ENCODE measurements at regions not wholly inside any gene's neighbourhood (a gene's known extent, or its start where the extent isn't known, plus 50 kb on each side); places are given as distances from the start of the nearest gene placed in this dataset.
A peak's percentile ranks its signal among the peaks of the same experiment; 100 is the strongest.

GRCh38 chr6:90435207-90435899, 138.7 kb upstream of the BACH2 start:
- no peak for DNase-seq (ENCODE audit: low spot score)

DNA sequence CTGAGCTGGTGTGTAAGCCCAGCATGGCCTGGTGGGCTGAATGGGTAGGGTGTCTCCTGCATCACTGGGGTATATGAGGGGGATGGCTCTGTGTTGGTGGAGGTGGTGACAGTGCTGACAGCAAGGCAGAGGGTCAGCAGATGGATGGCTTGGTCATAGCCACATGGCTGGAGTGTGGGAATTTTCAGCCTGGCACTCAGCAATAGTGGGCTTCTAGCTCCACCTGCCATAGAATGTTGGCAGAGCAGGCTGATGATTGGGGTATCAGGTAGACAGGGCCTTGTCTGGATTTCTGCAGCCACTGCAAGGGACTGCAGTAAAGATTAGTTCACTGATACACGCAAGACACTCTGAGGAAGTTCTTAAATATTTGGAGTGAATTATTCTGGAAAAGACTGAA, 137.5 kb upstream of the BACH2 start:
- no peak for DNase-seq (ENCODE audit: low spot score)

DNA sequence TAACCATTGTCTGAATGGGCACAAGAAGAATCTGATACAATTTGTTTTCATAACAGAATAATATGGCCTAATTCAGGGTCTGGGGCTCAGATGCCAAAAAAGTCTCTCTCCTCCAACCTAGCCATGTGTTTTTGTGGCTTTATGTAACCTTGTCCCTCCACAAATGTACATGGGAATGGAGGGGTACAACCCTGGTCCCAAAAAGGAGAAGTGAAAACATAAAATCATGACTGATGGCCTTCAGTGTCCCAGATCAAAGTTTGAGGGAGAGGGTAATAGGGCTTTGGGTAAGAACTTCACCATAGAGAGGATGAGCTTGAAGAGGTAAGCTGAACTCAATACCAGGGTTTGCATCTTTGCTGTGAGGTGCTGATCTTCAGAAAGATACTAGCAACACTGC, 136.3 kb upstream of the BACH2 start:
- no peak for DNase-seq (ENCODE audit: low spot score)

- DNase-seq (ENCODE audit: low spot score): no peak
Measured at GRCh38 chr6:90432041-90432775, 135.6 kb upstream of the BACH2 start.

- DNase-seq (ENCODE audit: low spot score): no peak
Measured at GRCh38 chr6:90431576-90431975, 134.9 kb upstream of the BACH2 start.

DNA sequence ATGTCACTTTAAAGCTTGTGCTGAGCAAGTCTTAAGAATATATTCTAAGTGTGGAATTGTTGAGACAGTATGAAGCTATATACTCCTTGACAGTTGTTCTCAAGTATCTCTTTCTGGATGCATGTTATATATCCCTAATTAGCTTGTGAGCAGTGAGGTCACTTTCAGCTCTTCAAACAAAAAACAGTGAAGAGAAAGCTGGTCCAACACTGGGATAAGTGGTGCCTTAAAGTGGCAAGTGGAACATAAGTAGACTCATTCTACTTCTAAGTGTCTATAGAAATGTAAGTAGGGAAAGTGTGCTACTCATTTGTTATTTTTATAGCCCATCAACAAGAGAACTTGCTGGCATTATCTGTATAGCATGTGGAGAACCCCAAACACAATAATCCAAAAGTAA, 133.1 kb upstream of the BACH2 start:
- DNase-seq (ENCODE audit: low spot score): no peak

DNA sequence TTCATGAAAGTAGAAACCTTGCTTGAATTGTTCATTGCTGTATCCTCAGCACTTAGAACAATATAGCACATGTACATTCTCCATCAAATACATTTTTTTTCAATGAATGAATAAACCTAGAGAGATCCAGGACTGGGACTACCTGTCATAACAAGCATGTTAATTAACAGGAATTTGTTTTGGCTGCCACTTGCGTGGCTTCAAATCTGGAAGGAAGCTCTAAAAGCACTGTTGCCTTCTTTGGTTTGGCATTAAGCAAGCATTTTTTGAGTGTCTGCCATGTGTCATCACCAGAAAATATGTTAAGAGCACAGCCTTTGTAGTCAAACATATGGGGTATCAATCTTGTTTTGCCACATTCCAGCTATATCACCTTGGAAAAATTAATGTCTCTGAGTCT, 131.9 kb upstream of the BACH2 start:
- DNase-seq (ENCODE audit: low spot score): no peak

GRCh38 chr6:90425161-90425641, 128.6 kb upstream of the BACH2 start:
- no peak for DNase-seq (ENCODE audit: low spot score)

GRCh38 chr6:90424580-90424979, 127.9 kb upstream of the BACH2 start:
- no peak for DNase-seq (ENCODE audit: low spot score)

DNA sequence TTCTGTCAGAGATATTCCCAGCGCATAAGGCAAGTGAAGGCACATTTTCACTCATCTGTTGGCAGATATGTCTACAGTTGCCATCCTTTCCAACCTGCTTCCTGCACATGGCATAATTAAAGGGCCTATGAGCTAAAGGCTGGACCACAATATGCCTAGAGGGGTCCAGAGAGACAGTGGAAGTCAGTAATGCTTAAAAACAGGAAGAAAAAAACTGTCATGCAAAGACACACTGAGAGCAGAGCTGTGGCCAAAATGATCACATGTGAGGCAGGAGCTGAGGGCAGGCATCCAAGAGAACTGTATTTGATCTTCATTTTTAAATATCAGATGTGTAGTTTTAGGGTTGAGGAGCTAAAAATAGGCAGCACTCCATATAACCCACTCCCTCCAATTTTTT, 125.0 kb upstream of the BACH2 start:
- DNase-seq (ENCODE audit: low spot score): no peak

DNA sequence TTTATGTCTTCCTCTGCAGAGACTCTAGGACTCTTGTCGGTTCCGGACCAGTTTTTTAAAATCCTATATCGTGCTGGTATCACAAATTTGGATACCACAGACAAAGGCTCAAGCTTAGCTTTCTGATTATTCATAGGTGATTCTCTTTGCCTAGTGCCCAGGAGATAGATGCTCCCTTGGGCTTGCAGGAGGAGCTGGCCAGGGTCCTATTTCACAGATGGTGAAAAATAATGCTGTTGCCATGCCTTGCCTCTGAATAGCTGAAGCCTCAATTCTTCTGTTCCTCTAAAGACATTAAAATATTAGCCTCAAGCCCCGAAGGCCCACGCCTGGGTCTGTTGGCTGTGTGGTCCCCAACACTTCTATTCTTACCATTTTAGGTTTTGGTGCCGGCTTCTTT, 123.9 kb upstream of the BACH2 start:
- DNase-seq (ENCODE audit: low spot score): no peak

GRCh38 chr6:90417385-90417784, 120.7 kb upstream of the BACH2 start:
- DNase-seq (ENCODE audit: low spot score): no peak

GRCh38 chr6:90416322-90416721, 119.7 kb upstream of the BACH2 start:
- DNase-seq (ENCODE audit: low spot score): no peak

DNA sequence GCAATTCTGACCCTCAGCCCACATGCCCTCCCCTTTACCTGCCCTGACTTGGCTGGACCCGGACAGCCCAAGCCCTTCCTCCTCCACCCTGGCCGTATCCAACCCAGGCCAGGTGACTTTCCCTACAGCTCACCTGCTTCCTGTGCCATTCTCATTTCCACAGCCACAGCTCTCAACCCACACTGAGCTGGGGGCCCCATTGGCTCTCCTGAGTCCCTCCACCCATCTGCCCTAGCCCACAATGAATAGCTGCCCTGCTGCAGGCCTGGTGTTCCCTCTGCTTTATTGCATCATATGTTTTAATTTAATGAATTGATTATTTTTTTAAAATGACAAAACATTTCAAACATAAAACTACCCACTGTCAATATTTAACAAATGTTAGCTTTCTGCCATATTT, 118.5 kb upstream of the BACH2 start:
- no peak for DNase-seq (ENCODE audit: low spot score)

DNA sequence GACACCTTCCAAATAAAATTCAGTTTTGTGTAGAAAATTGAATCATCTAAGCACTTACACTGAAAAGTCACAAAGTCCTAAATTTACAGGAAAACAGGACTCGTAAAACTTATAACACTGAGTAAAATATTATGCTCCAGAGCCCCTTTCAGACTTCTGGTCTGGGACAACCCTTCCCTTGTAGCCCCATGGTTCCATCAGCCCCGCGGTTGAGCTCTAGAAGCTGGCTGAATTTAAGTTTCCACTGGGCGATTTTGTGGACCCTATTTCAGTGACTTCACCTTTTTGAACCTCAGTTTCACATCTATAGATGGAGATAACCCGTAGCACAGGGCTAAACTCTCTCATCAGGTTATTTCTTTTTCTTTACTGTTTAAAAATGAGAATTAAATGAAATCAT, 117.7 kb upstream of the BACH2 start:
- DNase-seq (ENCODE audit: low spot score): no peak

DNA sequence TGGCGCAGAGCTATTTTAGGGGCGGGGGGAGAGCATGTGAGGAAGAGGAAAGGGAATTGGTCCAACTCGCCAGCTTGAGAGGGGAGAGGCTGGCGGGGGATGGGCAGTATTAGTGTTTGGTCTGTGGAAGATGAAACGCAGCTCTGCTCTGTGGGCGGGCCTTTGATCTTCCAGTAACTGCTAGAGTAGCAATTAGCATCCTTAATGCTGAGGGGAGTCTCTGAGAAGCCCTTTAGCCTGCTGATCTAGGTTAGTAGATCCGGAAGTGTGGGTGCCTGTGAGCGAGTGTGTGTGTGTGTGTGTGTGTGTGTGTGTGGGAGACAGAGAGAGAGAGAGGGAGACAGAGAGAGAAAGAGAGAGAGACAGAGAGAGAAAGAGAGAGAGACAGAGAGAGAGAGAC, 117.2 kb upstream of the BACH2 start:
- peak; percentile 18 for DNase-seq (ENCODE audit: low spot score)

- no peak for DNase-seq (ENCODE audit: low spot score)
Measured at GRCh38 chr6:90413396-90413795, 116.8 kb upstream of the BACH2 start.

DNA sequence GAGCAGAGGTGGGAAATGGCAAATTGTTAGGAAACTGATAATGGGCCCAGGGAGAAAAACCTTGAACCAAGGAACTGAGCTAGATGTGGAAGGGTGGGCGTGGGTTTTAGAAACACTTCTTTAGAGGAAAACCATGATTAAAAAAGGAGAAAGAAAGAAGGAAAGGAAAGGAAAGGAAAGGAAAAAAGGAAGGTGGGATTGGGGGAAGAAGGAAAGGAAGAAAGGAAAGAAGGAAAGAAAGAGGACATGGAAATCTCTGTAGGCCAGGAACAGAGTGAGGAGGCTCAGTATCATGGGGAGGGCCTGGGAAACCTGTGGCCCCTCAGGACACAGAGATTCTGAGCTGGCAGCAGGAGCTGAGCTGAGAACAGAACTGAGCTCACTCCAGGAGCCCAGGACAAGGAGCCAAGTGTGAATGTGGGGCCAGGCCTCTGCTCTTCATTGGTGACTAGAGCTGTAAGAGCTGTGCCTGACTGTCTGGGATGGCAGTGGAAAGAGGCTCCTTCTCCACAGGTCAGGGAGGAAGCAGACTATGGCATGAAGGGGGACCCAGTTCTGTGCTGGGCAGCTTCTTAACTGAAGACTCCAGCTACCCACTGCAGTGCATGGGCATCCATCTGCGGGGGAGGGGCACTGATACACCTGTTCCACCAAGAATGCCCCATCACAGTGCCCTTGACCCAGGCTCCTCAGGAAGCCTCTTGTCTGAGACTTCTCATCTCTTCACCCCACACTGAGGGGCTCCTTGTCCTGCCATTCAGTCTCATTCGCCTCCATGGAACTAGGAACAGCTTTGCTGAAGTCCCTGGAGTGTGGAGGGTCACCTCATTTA, 116.1 kb upstream of the BACH2 start:
- no peak for DNase-seq (ENCODE audit: low spot score)

DNA sequence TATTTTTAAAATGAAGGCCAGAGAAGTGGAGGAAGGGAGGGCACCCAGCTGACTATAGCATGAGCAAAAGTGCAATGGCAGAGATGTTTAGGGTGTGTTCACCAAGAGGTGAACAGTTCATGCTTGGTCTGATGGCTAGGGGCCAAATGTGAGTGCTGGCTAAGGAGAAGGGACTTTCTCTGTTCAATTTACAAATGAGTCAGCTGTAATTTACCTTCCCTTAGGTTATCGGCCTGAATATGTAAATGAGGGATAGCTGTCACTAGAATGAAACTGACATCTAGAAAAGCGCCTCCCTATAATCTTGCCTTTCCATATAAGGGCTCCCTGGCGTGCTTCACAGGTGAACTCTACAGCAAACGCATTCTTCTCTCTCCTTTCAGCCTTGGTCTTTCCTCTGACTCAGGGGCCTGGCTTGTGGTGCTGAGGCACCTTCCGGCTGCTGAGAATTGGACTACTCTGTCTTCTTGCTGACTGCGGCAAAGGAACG, 114.7 kb upstream of the BACH2 start:
- DNase-seq (ENCODE audit: low spot score): no peak

DNA sequence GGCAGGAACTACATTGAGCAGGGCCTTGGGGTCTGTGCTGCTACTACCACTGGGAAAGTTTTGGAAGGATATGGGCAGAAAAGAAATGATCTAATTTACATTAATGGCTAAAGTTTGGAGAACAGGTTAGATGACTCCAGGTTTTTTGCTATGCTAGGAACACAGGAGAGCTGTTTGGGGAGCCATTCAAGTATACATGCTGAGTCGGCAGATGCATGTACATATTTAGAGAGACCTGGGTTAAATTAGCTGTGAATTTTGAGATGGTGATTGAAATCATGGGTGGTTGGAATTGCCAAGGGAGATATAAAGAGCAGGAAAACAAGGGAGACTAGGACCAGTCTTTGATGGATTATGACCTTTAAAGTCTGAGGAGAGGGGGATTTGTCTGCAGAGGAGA, 113.1 kb upstream of the BACH2 start:
- no peak for DNase-seq (ENCODE audit: low spot score)

DNA sequence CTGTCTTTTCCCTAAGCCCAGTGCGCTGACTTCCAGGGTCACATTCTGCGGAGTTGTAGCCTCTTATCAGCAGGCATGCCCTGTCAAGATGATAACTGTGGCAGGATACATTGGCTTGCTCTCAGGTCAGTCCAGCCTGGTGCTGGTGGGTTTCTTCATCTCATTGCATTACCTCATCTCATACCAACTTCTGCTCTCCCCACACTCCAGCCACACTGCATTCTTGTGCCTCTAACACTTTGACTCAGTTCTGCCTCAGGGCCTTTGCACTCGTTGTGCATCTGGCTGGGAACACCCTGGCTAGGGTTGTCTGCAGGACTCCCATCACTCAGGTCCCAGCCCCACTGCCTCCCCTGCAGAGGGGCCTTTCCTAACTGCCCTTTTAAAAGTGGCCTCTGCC, 110.3 kb upstream of the BACH2 start:
- no peak for DNase-seq (ENCODE audit: low spot score)

DNA sequence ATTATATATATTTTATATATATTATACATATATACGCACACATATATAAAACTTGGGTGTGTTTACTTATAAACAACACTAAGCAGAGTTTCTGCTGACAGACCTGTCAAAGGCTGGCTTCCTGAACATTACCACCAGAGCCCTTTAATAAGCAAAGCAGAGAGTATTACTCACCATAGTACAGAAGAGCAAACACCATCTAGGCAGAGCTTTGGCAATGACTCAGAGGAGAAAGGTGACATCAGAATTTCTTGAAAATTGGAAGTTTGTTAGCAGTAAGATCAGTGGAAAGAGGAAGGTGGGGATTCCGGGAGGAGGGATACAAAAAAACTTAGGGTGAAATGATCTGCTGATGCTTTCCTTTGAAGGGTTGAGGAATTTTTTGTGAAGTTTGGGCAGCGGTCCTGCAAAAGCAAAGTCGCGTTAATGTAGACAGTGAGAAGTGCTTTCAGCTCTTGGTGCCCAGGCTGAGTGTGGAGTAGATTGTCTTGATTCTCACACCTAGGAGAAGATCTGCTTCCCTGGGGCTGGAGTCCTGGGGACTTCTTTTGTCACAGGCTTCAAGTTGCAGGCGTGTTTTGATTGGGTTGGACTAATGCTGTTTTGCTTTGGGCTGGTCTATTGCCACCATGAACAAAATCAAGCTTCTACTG, 109.6 kb upstream of the BACH2 start:
- peak; percentile 49 for DNase-seq (ENCODE audit: low spot score)
